ENCODE measurements at regions not wholly inside any gene's neighbourhood (a gene's known extent, or its start where the extent isn't known, plus 50 kb on each side); places are given as distances from the start of the nearest gene placed in this dataset.

- TF ChIP-seq TBX2 (CRISPR knock-in tag; IDR thresholded peaks at IDR 0.05; ENCODE audit: borderline replicate concordance) = no peak
- no peak for TF ChIP-seq ZNF335 (CRISPR knock-in tag; IDR thresholded peaks at IDR 0.05)
- no peak for TF ChIP-seq NR1H2 (CRISPR knock-in tag; IDR thresholded peaks at IDR 0.05; ENCODE audit: borderline replicate concordance, low read depth)
- TF ChIP-seq, protein P1, sequence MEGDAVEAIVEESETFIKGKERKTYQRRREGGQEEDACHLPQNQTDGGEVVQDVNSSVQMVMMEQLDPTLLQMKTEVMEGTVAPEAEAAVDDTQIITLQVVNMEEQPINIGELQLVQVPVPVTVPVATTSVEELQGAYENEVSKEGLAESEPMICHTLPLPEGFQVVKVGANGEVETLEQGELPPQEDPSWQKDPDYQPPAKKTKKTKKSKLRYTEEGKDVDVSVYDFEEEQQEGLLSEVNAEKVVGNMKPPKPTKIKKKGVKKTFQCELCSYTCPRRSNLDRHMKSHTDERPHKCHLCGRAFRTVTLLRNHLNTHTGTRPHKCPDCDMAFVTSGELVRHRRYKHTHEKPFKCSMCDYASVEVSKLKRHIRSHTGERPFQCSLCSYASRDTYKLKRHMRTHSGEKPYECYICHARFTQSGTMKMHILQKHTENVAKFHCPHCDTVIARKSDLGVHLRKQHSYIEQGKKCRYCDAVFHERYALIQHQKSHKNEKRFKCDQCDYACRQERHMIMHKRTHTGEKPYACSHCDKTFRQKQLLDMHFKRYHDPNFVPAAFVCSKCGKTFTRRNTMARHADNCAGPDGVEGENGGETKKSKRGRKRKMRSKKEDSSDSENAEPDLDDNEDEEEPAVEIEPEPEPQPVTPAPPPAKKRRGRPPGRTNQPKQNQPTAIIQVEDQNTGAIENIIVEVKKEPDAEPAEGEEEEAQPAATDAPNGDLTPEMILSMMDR (CRISPR knock-in tag; IDR thresholded peaks at IDR 0.05) = no peak
- no peak for TF ChIP-seq XRCC5 (optimal IDR thresholded peaks at IDR 0.05; ENCODE audit: low read length)
- TF ChIP-seq, protein P2, sequence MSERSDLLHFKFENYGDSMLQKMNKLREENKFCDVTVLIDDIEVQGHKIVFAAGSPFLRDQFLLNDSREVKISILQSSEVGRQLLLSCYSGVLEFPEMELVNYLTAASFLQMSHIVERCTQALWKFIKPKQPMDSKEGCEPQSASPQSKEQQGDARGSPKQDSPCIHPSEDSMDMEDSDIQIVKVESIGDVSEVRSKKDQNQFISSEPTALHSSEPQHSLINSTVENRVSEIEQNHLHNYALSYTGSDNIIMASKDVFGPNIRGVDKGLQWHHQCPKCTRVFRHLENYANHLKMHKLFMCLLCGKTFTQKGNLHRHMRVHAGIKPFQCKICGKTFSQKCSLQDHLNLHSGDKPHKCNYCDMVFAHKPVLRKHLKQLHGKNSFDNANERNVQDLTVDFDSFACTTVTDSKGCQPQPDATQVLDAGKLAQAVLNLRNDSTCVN (CRISPR knock-in tag; IDR thresholded peaks at IDR 0.05; ENCODE audit: borderline replicate concordance) = no peak
Observed at GRCh38 chr6:145380186-145380585, 355.1 kb downstream of the EPM2A start.

Measured in HepG2 (cell line).